Sigmoid colon (tissue), 6 donors: ENCODE measurements at regions not wholly inside any gene's neighbourhood (a gene's known extent, or its start where the extent isn't known, plus 50 kb on each side); places are given as distances from the start of the nearest gene placed in this dataset.

ENCODE experiments used
- DNase-seq: peaks from one replicate; pipeline ENCODE4 v3.0.0-alpha.2; 2019
- H3K27ac ChIP-seq, 4 donors: fragments of 200-600 bp; sonication (generic); one replicate each; pipeline ENCODE4 v1.5.1; 2016 to 2019; ENCODE audit warnings: mild to moderate bottlenecking in 1 of 4
- H3K27me3 ChIP-seq, 3 donors: fragments of 200-600 bp; sonication (generic); one replicate each; pipeline ENCODE4 v1.5.1; 2019; ENCODE audit warnings: mild to moderate bottlenecking in 1 of 3
- H3K36me3 ChIP-seq, 4 donors: fragments of 200-600 bp; sonication (generic); one replicate each; pipeline ENCODE4 v1.5.1; 2016 to 2019
- H3K4me1 ChIP-seq, 4 donors: fragments of 200-600 bp; sonication (generic); one replicate each; pipeline ENCODE4 v1.5.1; 2017 to 2019
- H3K4me3 ChIP-seq, 4 donors: fragments of 200-600 bp; sonication (generic); one replicate each; pipeline ENCODE4 v1.5.1; 2017 to 2019; ENCODE audit warnings: mild to moderate bottlenecking in 2 of 4, moderate library complexity in 1 of 4
- H3K9me3 ChIP-seq, 4 donors: fragments of 200-600 bp in 3 of 4; sonication (generic) in 3 of 4; one replicate each; pipeline versions ENCODE4 v1.5.1 to v1.6.1; 2013 to 2019
- EP300 ChIP-seq, 4 donors: sonication (generic); formaldehyde crosslinking; IDR thresholded peaks; one replicate each; pipeline ENCODE4 v1.6.1; 2017; ENCODE audit warnings: antibody characterized with exemption in 4 of 4
- POLR2A ChIP-seq, 2 donors: fragments of 450-650 bp; IDR thresholded peaks; one replicate each; pipeline ENCODE4 v1.6.1; 2016; ENCODE audit warnings: antibody characterized with exemption in 2 of 2, mild to moderate bottlenecking in 2 of 2, moderate library complexity in 2 of 2
- POLR2AphosphoS5 ChIP-seq, 4 donors: sonication (generic); formaldehyde crosslinking; IDR thresholded peaks; one replicate each; pipeline ENCODE4 v1.6.1; 2017; ENCODE audit warnings: antibody characterized with exemption in 4 of 4
- WGBS, 2 donors: extraction: QIAGEN DNeasy Blood & Tissue Kit; methylation state at CpG; one replicate each; pipeline ENCODE4 v1.1.7; 2013; 5-methylcytosine and 5-hydroxymethylcytosine counted together
- intact Hi-C: fragments of 100-400 bp; cut with DNase I; formaldehyde crosslinking; loops from one replicate; pipeline ENCODE4 v1.15.1; 2023
- TF ChIP-seq, protein P1 (sequence below), 4 experiments: fragments of 450-650 bp in 3 of 4; fragments of 200-600 bp in 1 of 4; IDR thresholded peaks; one replicate each; pipeline ENCODE4 v1.5.1; 2016 to 2019; ENCODE audit warnings: antibody characterized with exemption in 4 of 4, mild to moderate bottlenecking in 3 of 4, moderate library complexity in 2 of 4
- donor health status: healthy with polysubstance abuse.
- donor health status: healthy.

DNA sequence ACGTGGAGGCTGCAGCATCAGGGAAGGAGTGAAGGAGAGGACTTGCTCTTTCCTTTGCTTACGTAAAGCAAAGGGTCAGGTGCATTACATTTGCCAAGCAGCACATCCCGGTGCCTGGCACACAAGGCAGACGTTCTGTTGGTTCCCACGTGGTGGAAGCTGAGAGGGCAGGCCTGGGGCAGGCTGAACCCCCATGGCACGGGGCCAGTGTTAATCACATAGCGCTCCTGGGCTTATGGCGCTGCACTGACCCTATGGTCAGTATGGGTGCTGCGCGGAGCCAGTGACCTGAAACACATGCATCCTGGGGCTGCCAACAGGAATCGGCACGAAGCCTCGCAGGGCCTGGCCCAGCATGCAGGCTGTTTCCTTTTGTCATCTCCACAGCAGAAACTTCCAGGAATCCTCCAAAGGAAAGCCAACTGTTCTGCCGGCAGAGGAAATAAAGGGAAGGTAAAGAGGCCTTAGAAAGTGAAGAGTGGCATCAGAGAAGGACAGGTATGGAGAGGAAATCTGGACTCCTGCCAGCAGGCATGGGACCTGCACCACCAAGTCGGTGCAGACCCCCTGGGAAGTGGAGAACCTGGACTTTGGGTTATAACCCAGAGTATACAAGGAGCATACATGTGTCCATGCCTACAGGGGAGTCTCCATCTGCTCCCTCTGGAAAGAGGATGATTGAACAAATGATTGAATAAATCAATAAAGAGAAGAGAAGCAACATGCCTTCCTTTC is 560.2 kb downstream of the TCERG1L start:
- Histone ChIP-seq H3K4me1 (peaks cover 0 to 4% (median 0%) of the 10 kb centered on the region in 4 donors), H3K27ac (no peak overlapping the region), H3K4me3 (no peak overlapping the region), H3K27me3 (no peaks in the 10 kb centered on the region), H3K36me3 (no peaks in the 10 kb centered on the region), H3K9me3 (no peaks in the 10 kb centered on the region)
- no peak for TF ChIP-seq EP300 (IDR thresholded peaks at IDR 0.05)
- TF ChIP-seq, protein P1, sequence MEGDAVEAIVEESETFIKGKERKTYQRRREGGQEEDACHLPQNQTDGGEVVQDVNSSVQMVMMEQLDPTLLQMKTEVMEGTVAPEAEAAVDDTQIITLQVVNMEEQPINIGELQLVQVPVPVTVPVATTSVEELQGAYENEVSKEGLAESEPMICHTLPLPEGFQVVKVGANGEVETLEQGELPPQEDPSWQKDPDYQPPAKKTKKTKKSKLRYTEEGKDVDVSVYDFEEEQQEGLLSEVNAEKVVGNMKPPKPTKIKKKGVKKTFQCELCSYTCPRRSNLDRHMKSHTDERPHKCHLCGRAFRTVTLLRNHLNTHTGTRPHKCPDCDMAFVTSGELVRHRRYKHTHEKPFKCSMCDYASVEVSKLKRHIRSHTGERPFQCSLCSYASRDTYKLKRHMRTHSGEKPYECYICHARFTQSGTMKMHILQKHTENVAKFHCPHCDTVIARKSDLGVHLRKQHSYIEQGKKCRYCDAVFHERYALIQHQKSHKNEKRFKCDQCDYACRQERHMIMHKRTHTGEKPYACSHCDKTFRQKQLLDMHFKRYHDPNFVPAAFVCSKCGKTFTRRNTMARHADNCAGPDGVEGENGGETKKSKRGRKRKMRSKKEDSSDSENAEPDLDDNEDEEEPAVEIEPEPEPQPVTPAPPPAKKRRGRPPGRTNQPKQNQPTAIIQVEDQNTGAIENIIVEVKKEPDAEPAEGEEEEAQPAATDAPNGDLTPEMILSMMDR (IDR thresholded peaks at IDR 0.05) = no peak
- TF ChIP-seq POLR2AphosphoS5 (IDR thresholded peaks at IDR 0.05) = no peak
- no peak for TF ChIP-seq POLR2A (IDR thresholded peaks at IDR 0.05)
- peak; percentile 28 for DNase-seq
- intact Hi-C loops = no loop called here
- WGBS, 2 donors = 89% methylated on average over 15 of the region's 15 CpGs

DNA sequence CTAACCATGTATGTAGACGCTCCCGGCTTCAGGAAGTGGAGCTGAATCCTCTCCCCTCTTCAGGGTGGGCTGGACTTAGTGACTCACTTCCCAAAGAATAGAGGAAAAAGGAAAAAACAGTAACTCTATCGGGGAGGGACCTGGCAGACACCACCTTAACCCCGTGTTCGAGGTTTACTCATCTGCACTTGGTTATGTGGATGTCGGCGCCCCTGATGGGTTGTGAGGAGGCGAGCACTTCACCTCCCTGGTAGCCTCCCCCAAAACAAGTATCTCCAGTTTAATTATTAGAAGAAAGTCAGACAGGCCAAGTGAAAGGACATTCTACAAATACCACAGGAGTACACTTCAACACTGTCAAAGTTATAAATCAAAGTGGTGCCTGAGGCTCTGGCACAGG is 559.7 kb downstream of the TCERG1L start:
- intact Hi-C loops = no loop called here
- Histone ChIP-seq H3K27me3 (no peaks in the 10 kb centered on the region), H3K4me1 (peaks cover 0 to 4% (median 0%) of the 10 kb centered on the region in 4 donors), H3K4me3 (no peak overlapping the region), H3K36me3 (no peaks in the 10 kb centered on the region), H3K9me3 (no peaks in the 10 kb centered on the region), H3K27ac (no peak overlapping the region)
- no peak for TF ChIP-seq POLR2A (IDR thresholded peaks at IDR 0.05)
- TF ChIP-seq, protein P1 (IDR thresholded peaks at IDR 0.05) = no peak
- no peak for TF ChIP-seq POLR2AphosphoS5 (IDR thresholded peaks at IDR 0.05)
- TF ChIP-seq EP300 (IDR thresholded peaks at IDR 0.05) = no peak
- peak; percentile 48 for DNase-seq
- WGBS, 2 donors = 63 to 72% methylated on average over 8 of the region's 8 CpGs

DNA sequence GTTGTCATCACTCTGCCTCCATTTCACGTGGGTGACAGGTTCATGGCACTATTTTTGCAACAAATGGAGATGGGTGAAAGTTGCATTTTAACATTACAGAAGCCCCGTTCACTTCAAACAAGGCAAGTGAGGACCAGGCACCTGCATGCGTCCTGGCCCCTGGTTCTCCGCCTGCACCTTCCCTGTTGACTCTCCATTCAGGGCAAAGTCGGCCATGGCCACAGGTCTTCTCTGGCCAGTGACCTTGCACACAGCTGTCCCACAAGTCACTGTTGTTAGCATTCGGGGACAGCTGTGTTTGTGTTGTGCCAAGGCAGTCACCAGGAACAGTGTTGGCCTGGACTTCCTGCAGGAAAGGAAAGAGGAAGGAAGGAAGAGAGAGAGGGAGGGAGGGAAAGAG is 554.9 kb downstream of the TCERG1L start:
- Histone ChIP-seq H3K4me1 (no peaks in the 10 kb centered on the region), H3K27ac (no peak overlapping the region), H3K9me3 (no peaks in the 10 kb centered on the region), H3K36me3 (no peaks in the 10 kb centered on the region), H3K27me3 (no peaks in the 10 kb centered on the region), H3K4me3 (no peak overlapping the region)
- TF ChIP-seq EP300 (IDR thresholded peaks at IDR 0.05) = no peak
- TF ChIP-seq, protein P1 (IDR thresholded peaks at IDR 0.05) = no peak
- no peak for TF ChIP-seq POLR2AphosphoS5 (IDR thresholded peaks at IDR 0.05)
- no peak for TF ChIP-seq POLR2A (IDR thresholded peaks at IDR 0.05)
- intact Hi-C loops = no loop called here
- 76 to 79% methylated on average over 6 of the region's 6 CpGs for WGBS, 2 donors
- peak; percentile 24 for DNase-seq

DNA sequence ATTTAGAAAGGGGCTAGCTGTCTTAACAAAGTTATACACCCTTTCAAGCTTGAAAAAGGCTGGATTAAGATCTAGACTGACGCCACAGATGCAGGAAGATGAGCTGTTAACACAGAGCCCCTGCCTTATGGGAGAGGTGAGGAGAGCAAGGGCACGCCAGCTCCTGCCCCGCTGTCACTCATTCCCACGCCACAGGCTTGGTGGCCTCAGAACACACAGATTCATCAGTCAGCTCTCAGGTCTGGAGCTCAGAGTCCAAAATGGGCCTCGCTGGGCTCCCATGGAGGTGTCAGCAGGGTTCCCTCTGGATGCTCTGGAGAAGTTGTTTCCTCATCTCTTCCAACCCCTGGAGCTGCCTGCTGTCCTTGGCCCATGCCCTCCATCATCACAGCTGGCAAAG is 554.2 kb downstream of the TCERG1L start:
- no peaks in the 10 kb centered on the region for H3K27me3 ChIP-seq
- DNase-seq = peak; percentile 17
- no peak overlapping the region for H3K27ac ChIP-seq
- H3K4me1 ChIP-seq = no peaks in the 10 kb centered on the region
- WGBS, 2 donors = 68 to 77% methylated on average over 5 of the region's 5 CpGs
- no peaks in the 10 kb centered on the region for H3K36me3 ChIP-seq
- no peak overlapping the region for H3K4me3 ChIP-seq
- TF ChIP-seq, protein P1 (IDR thresholded peaks at IDR 0.05) = no peak
- TF ChIP-seq POLR2AphosphoS5 (IDR thresholded peaks at IDR 0.05) = no peak
- TF ChIP-seq POLR2A (IDR thresholded peaks at IDR 0.05) = no peak
- TF ChIP-seq EP300 (IDR thresholded peaks at IDR 0.05) = no peak
- intact Hi-C loops = no loop called here
- no peaks in the 10 kb centered on the region for H3K9me3 ChIP-seq
